ENCODE measurements at regions not wholly inside any gene's neighbourhood (a gene's known extent, or its start where the extent isn't known, plus 50 kb on each side); places are given as distances from the start of the nearest gene placed in this dataset.

DNA sequence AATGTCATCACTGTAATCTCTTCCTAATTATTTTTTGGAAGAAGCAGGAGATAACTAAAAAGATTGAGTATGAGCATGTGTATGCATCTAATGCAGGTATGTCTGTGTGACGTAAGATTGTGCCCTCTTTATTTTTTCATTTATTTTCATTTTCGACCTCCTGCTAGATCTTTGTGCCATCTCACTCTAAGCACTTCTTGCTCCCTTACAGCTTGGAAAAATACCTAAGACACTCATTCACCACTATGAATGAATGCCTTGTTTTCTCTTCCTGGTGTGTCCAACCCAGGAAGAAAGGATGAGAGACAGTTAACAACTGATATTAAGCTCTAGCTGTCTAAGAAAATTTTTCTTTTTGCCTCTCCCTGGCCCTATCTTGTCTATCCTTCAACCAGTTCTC lies 76.8 kb upstream of the CISTR start:
- no peak for TF ChIP-seq CTCF (IDR thresholded peaks at IDR 0.05)
- TF ChIP-seq EZH2 (IDR thresholded peaks at IDR 0.05; ENCODE audit: borderline replicate concordance, insufficient read depth, low read depth, low read length, poor library complexity, severe bottlenecking): no peak
